GM12872 (cell line): ENCODE measurements at regions not wholly inside any gene's neighbourhood (a gene's known extent, or its start where the extent isn't known, plus 50 kb on each side); places are given as distances from the start of the nearest gene placed in this dataset.

Experiments used
- TF ChIP-seq, protein P1 (sequence below): IDR thresholded peaks from 3 replicates; pipeline ENCODE4 v1.5.1; 2011; ENCODE audit warnings: low read depth, mild to moderate bottlenecking, low read length, moderate library complexity; ENCODE audit not compliant: insufficient read depth

DNA sequence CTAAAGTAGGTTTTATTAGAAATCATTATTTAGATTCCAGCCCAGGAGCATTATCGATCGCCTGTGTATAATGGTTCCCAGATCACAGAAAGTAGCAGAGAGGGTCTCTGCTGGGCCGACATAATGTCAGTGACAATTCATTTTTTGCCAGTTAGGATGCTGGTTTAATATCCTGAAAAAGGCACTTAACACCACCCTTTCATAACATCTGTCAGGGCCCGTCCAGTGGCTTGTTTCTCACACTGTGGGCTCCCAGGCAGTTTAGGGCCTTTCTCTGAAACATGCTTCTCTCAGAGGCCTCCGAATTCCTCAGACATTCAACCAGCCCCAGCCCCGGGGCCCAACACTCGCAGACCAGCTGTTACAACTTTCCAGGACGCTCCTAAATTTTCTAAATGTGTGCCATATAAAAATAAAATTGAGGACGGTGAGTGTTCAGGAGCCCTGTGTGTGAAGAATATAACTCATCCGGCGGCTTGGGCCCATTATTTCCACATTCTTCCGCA, 108.6 kb upstream of the EYA4 start:
- TF ChIP-seq, protein P1, sequence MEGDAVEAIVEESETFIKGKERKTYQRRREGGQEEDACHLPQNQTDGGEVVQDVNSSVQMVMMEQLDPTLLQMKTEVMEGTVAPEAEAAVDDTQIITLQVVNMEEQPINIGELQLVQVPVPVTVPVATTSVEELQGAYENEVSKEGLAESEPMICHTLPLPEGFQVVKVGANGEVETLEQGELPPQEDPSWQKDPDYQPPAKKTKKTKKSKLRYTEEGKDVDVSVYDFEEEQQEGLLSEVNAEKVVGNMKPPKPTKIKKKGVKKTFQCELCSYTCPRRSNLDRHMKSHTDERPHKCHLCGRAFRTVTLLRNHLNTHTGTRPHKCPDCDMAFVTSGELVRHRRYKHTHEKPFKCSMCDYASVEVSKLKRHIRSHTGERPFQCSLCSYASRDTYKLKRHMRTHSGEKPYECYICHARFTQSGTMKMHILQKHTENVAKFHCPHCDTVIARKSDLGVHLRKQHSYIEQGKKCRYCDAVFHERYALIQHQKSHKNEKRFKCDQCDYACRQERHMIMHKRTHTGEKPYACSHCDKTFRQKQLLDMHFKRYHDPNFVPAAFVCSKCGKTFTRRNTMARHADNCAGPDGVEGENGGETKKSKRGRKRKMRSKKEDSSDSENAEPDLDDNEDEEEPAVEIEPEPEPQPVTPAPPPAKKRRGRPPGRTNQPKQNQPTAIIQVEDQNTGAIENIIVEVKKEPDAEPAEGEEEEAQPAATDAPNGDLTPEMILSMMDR, result no peak

DNA sequence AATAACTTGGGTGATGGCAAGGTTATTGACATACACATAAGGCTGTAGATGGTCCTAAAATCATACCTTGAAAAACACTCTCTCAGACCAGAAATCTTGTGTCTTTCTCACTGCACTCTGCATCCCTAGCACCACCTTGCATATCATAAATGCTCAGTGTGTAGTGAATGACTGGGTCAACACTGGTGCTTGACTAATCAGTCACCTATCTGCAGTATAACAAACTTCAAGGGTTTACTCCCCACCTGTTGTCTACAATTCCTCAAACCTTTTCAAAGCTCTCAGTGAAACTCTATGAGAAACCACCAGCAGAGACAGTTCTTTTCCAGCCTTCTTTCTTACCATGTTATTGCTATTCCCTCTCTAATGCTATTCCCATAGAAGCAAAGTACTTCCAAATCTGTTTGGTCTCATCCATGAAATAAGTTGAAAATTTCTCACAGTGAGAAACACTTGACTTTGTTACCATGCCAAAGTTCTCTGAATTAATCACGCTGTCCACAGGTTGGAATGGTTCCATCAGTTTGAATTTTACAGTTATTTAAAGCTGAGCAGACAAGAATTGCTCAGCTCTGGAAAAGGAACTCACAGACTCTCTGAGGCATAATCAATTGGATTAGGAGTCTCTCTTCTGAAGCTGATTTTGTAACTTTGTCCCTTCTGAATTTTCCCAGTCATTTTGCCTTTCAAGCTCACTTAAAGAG, 104.8 kb upstream of the EYA4 start:
- TF ChIP-seq, protein P1, result no peak

DNA sequence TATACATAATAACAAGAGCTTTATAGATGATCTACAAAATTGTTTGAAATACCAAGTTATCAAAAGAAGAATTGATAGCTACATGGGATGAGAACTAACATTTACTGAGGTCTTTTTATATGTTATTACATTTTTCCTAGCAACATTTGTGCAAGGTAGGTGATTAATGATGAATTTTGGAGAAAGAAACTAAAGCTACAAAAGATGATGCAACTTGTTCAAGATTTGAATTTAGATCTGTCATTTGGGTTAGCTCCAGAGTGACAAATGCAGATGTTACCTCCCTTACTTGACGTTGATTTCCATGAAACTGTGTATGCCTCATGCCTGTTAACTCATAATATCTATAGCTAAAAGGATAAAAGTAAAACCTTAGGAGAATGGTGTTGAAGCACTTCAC, 84.5 kb upstream of the EYA4 start:
- TF ChIP-seq, protein P1, result no peak

DNA sequence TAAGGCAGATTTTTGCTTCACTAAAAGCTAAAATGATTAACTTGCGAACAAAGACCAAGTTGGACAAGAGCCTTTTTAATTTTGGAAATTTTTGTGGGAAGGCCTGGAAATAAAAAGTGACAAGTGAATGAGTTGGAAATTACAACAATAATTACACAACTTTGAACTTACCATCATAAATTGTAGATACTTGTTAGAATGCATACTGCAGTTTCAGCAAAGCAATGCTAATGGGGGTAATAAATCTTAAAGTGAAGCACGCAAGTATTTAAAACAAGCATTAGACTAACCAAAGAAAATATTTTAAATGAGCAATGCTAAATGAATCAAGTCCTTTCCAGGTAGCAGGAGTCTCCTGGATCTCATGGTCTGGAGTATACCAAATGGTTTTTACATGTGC, 83.2 kb upstream of the EYA4 start:
- TF ChIP-seq, protein P1, result no peak

DNA sequence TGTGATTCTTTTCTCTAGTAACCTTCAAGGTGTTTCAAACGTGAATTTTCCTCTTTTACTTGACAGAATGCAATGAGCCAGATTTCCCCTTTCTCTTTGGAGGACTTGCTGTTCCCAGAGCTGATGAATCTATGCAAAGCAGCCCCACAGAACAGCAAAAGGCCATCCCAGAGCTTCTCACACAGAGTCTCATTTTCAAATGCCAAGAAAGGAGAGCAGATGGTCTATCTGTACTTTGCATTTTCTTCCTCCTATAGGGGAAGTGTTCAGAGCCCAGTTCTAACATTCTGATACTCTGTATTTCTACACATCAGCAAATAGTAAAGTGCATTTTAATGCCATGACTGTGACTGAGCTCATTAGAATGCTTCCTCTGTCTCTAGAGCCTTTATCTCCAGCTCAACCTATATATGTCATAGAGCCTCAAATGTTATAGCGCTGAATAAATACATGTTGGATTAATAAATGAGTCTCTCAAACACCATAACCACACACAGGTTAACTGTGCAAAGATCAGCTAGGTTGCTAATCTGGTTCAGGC, 81.8 kb upstream of the EYA4 start:
- TF ChIP-seq, protein P1, result no peak

DNA sequence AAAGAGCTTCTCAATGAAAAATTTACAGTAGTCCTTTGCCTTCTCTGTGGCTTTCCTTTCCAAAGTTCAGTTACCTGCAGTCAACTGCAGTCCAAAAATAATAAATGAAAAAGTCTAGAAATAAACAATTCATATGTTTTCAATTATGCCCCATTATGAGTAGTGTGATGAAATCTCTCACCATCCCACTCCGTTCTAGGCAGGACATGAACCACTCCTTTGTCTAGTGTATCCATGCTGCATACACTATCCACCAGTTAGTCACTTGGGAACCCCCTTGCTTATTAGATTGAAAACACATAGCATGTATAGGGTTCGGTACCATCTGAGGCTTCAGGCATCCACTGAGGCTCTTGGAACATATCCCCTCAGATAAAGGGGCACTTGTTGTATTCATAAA, 80.6 kb upstream of the EYA4 start:
- TF ChIP-seq, protein P1, result no peak

DNA sequence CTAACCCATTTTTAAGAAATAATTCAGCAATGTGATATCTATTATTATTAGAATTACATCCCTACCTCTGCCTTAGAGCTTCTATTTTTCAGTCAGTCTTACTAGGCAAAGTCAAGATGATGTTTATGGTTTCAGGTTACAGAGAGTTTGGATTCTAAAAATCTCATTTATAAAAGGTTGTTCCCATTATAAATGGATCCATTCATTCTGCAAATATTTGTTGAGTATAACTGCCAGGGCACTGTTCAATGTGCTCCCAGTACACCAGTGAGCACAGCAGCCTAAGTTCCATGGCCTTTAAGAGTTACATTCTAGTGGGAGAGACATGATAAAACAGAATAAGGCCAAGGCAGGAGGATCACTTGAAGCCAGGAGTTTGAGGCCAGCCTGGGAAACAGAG, 75.9 kb upstream of the EYA4 start:
- TF ChIP-seq, protein P1, result no peak
